ENCODE measurements at regions not wholly inside any gene's neighbourhood (a gene's known extent, or its start where the extent isn't known, plus 50 kb on each side); places are given as distances from the start of the nearest gene placed in this dataset.
"Not testable (repeated sequence)": the region's sequence is repeated elsewhere in the genome, so short reads cannot be mapped to it uniquely, and the experiment has no call there.

GRCh38 chr3:165682734-165683133 lies 154.5 kb downstream of the BCHE start:
- TF ChIP-seq, protein P1, sequence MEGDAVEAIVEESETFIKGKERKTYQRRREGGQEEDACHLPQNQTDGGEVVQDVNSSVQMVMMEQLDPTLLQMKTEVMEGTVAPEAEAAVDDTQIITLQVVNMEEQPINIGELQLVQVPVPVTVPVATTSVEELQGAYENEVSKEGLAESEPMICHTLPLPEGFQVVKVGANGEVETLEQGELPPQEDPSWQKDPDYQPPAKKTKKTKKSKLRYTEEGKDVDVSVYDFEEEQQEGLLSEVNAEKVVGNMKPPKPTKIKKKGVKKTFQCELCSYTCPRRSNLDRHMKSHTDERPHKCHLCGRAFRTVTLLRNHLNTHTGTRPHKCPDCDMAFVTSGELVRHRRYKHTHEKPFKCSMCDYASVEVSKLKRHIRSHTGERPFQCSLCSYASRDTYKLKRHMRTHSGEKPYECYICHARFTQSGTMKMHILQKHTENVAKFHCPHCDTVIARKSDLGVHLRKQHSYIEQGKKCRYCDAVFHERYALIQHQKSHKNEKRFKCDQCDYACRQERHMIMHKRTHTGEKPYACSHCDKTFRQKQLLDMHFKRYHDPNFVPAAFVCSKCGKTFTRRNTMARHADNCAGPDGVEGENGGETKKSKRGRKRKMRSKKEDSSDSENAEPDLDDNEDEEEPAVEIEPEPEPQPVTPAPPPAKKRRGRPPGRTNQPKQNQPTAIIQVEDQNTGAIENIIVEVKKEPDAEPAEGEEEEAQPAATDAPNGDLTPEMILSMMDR (IDR thresholded peaks at IDR 0.05): no peak

DNA sequence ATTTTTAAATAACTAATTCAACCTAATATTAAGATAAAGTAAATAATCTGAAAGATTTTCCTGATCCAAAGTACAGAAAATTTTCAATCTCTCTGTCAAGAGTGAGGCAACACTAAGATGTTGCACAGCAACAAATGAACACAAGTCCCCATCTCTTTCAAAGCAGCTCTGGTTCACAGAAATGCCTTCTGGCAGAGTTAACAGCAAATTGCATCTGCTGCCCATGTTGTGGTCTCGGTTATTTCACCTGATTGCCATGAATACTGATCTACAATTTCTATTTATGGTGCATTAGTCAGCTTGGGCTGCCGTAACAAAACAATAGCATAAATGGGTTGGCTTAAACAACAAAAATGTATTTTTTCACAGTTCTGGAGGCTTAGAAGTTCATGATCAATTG lies 167.3 kb downstream of the BCHE start:
- H3K27me3 ChIP-seq: no peaks in the 10 kb centered on the region
- no peak overlapping the region for H3K4me3 ChIP-seq
- H3K36me3 ChIP-seq: no peaks in the 10 kb centered on the region
- no peaks in the 10 kb centered on the region for H3K9me3 ChIP-seq
- no peaks in the 10 kb centered on the region for H3K4me1 ChIP-seq
- ATAC-seq (no peak), DNase-seq (no peak)
- intact Hi-C loops (cut with DNase I): no loop called here
- TF ChIP-seq, protein P1 (IDR thresholded peaks at IDR 0.05): no peak
- H3K27ac ChIP-seq: no peak overlapping the region

More at GRCh38 chr3:165682734-165683133, 154.5 kb downstream of the BCHE start:
- Histone ChIP-seq H3K27me3 (no peaks in the 10 kb centered on the region), H3K4me1 (no peaks in the 10 kb centered on the region), H3K36me3 (no peaks in the 10 kb centered on the region), H3K27ac (no peak overlapping the region), H3K4me3 (no peak overlapping the region), H3K9me3 (no peaks in the 10 kb centered on the region)
- intact Hi-C loops (cut with DNase I): no loop called here
- no peak for ATAC-seq
- DNase-seq: no peak

GRCh38 chr3:165669504-165669903 lies 167.7 kb downstream of the BCHE start:
- ATAC-seq: no peak
- no peak overlapping the region for H3K27ac ChIP-seq
- H3K9me3 ChIP-seq: no peaks in the 10 kb centered on the region
- TF ChIP-seq, protein P1 (IDR thresholded peaks at IDR 0.05): no peak
- no peaks in the 10 kb centered on the region for H3K4me1 ChIP-seq
- H3K4me3 ChIP-seq: no peak overlapping the region
- H3K27me3 ChIP-seq: no peaks in the 10 kb centered on the region
- H3K36me3 ChIP-seq: no peaks in the 10 kb centered on the region
- intact Hi-C loops (cut with DNase I): no loop called here
- no peak for DNase-seq

DNA sequence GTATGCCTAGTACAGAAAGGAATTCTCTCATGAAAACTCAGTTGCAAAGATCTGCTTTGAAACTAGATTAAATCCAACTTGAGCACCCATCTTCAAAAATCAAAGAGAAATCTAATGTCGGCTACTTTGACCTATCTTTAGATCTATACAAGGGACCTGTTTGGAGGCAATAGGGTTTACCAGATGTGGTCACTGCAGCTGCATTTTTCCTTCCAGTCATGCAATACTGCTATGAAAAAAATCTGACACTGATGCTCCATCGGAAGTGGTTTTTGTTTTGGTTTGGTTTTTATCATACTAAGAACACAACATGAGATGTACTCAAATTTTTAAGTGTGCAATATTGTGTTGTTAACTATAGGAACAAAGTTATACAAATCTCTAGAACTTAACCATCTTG lies 169.5 kb downstream of the BCHE start:
- no peak for ATAC-seq
- DNase-seq: no peak
- Histone ChIP-seq H3K4me1 (no peaks in the 10 kb centered on the region), H3K4me3 (no peak overlapping the region), H3K9me3 (no peaks in the 10 kb centered on the region), H3K27me3 (no peaks in the 10 kb centered on the region), H3K36me3 (no peaks in the 10 kb centered on the region), H3K27ac (no peak overlapping the region)
- TF ChIP-seq, protein P1 (IDR thresholded peaks at IDR 0.05): no peak
- intact Hi-C loops (cut with DNase I): no loop called here

DNA sequence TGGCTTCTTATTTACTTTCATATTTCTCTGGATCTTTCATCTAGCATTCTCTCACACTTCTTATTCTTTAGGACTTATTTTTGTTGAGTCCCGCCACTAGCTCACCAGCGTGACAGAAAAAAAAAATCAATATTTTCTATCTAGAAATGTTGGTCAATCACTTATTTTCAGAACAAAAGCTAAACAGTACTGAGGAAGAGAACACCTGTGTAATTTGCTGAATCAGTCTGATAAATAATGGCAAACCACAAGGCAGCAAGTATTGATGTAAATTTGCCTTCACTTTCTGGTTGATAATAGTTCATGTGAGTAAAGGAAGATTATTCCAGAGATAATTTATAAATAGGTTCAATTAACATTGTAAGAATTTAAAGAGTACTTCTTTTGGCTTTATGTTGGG lies 179.2 kb downstream of the BCHE start:
- ATAC-seq (no peak), DNase-seq (no peak)
- H3K4me3 ChIP-seq: no peak overlapping the region
- no peak overlapping the region for H3K27ac ChIP-seq
- H3K27me3 ChIP-seq: no peaks in the 10 kb centered on the region
- intact Hi-C loops (cut with DNase I): no loop called here
- H3K4me1 ChIP-seq: no peaks in the 10 kb centered on the region
- no peaks in the 10 kb centered on the region for H3K9me3 ChIP-seq
- H3K36me3 ChIP-seq: no peaks in the 10 kb centered on the region
- TF ChIP-seq, protein P1 (IDR thresholded peaks at IDR 0.05): no peak

DNA sequence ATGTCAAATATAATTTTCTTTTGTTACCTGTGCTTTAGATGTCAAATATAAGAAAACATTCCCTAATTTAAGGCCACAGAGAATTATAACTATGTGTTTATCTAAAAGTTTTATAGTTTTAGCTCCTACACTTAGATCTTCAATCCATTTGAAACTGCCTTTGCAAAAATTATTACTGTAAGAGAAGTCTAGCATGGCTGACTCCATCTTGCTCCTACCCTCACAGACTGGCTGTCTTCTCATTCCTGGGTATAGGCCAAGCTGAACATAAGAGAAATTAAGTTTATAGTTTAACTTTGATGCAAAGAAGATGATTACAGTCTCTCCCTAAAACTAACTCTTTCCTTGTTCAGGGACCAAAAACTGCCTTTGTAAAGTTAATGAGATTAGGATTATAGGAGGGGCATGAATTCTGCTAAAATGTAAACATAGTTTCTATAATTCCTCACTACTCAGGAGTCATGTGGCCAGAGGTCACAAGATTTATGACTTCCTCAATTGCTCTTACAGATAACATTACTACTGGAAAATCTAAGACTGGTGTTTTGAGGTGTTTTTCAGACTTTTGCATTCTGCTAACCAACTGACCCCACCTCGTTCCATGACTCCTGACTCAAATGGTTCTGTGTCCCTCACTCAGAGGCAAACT lies 184.0 kb downstream of the BCHE start:
- no peak overlapping the region for H3K4me3 ChIP-seq

DNA sequence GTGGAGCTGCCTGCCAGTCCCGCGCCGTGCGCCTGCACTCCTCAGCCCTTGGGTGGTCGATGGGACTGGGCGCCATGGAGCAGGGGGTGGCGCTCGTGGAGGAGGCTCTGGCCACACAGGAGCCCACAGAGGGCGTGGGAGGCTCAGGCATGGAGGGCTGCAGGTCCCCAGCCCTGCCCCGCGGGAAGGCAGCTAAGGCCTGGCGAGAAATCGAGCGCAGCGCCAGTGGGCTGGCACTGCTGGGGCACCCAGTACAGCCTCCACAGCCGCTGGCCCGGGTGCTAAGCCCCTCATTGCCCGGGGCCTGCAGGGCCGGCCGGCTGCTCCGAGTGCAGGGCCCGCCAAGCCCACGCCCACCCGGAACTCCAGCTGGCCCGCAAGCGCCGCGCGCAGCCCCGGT lies 187.9 kb downstream of the BCHE start:
- DNase-seq; H3K4me1 ChIP-seq; ATAC-seq; H3K27me3 ChIP-seq; H3K9me3 ChIP-seq; H3K27ac ChIP-seq; H3K4me3 ChIP-seq; intact Hi-C loops (cut with DNase I); H3K36me3 ChIP-seq: not testable (repeated sequence)

More for the DNA sequence above, 184.0 kb downstream of the BCHE start:
- Histone ChIP-seq H3K36me3 (no peaks in the 10 kb centered on the region), H3K9me3 (no peaks in the 10 kb centered on the region), H3K4me1 (no peaks in the 10 kb centered on the region), H3K27me3 (no peaks in the 10 kb centered on the region), H3K27ac (no peak overlapping the region)
- ATAC-seq: no peak
- no peak for DNase-seq
- intact Hi-C loops (cut with DNase I): no loop called here
- TF ChIP-seq, protein P1 (IDR thresholded peaks at IDR 0.05): no peak

Measured in upper lobe of right lung (tissue), 1 donor.